Breast epithelium (tissue), 4 donors: ENCODE measurements at regions not wholly inside any gene's neighbourhood (a gene's known extent, or its start where the extent isn't known, plus 50 kb on each side); places are given as distances from the start of the nearest gene placed in this dataset.

Source experiments
- DNase-seq, 2 donors: peaks; one replicate each; pipeline ENCODE4 v3.0.0-alpha.2; 2019; ENCODE audit warnings: low spot score in 2 of 2
- H3K27ac ChIP-seq, 2 donors: fragments of 200-600 bp; sonication (generic) in 1 of 2; one replicate each; pipeline ENCODE4 v1.5.1; 2016 to 2019; ENCODE audit warnings: mild to moderate bottlenecking in 1 of 2
- H3K27me3 ChIP-seq, 2 donors: fragments of 200-600 bp; sonication (generic) in 1 of 2; one replicate each; pipeline versions ENCODE4 v1.5.1 to v1.6.0; 2017 to 2019; ENCODE audit warnings: control low read depth in 1 of 2, mild to moderate bottlenecking in 1 of 2
- H3K36me3 ChIP-seq: fragments of 200-600 bp; one replicate; pipeline ENCODE4 v1.5.1; 2019
- H3K4me1 ChIP-seq, 2 donors: fragments of 200-600 bp; sonication (generic); one replicate each; pipeline ENCODE4 v1.5.1; 2016 to 2019; ENCODE audit warnings: control low read depth in 1 of 2
- H3K4me3 ChIP-seq, 3 donors: fragments of 200-600 bp; sonication (generic); 1 replicate in 2 of 3; 2 replicates in 1 of 3; pipeline ENCODE4 v1.5.1; 2016 to 2019; ENCODE audit warnings: mild to moderate bottlenecking in 3 of 3, moderate library complexity in 2 of 3
- H3K9me3 ChIP-seq, 2 donors: fragments of 200-600 bp; sonication (generic) in 1 of 2; one replicate each; pipeline ENCODE4 v1.5.1; 2016 to 2019; ENCODE audit warnings: control low read depth in 1 of 2
- POLR2A ChIP-seq: fragments of 450-650 bp; IDR thresholded peaks from one replicate; pipeline ENCODE4 v1.6.1; 2016; ENCODE audit warnings: antibody characterized with exemption, mild to moderate bottlenecking, moderate library complexity
- POLR2AphosphoS5 ChIP-seq, 3 donors: sonication (generic); formaldehyde crosslinking; IDR thresholded peaks; one replicate each; pipeline ENCODE4 v1.6.1; 2017; ENCODE audit warnings: antibody characterized with exemption in 3 of 3
- intact Hi-C: fragments of 100-400 bp; cut with DNase I; formaldehyde crosslinking; loops from one replicate; pipeline ENCODE4 v1.15.1; 2023; ENCODE audit warnings: low total_unique reads
- TF ChIP-seq, protein P1 (sequence below), 3 donors: fragments of 450-650 bp; IDR thresholded peaks; one replicate each; pipeline ENCODE4 v1.5.1; 2016 to 2017; ENCODE audit warnings: antibody characterized with exemption in 3 of 3, mild to moderate bottlenecking in 3 of 3, moderate library complexity in 3 of 3

DNA sequence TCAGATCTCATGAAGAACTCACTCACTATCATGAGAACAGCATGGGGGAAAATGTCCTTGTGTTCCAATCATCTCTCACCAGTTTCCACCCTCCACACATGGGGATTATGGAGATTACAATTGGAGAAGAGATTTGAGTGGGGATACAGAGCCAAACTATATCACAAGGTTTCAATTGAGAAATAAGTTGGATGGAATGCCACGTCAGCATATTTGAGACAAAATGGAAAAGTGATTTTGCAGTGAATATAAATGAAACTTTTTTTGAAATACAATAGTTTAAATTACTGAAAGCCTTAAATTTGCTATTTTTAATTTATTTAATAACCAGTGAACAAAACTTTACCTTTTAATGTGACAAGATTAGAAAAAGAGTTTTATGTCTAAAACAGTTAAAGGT lies 494.1 kb downstream of the PRR32 start:
- no peak for TF ChIP-seq POLR2A
- no peak for TF ChIP-seq POLR2AphosphoS5 (IDR thresholded peaks at IDR 0.05)
- TF ChIP-seq, protein P1, sequence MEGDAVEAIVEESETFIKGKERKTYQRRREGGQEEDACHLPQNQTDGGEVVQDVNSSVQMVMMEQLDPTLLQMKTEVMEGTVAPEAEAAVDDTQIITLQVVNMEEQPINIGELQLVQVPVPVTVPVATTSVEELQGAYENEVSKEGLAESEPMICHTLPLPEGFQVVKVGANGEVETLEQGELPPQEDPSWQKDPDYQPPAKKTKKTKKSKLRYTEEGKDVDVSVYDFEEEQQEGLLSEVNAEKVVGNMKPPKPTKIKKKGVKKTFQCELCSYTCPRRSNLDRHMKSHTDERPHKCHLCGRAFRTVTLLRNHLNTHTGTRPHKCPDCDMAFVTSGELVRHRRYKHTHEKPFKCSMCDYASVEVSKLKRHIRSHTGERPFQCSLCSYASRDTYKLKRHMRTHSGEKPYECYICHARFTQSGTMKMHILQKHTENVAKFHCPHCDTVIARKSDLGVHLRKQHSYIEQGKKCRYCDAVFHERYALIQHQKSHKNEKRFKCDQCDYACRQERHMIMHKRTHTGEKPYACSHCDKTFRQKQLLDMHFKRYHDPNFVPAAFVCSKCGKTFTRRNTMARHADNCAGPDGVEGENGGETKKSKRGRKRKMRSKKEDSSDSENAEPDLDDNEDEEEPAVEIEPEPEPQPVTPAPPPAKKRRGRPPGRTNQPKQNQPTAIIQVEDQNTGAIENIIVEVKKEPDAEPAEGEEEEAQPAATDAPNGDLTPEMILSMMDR (IDR thresholded peaks at IDR 0.05) = no peak
- DNase-seq = no peak

DNA sequence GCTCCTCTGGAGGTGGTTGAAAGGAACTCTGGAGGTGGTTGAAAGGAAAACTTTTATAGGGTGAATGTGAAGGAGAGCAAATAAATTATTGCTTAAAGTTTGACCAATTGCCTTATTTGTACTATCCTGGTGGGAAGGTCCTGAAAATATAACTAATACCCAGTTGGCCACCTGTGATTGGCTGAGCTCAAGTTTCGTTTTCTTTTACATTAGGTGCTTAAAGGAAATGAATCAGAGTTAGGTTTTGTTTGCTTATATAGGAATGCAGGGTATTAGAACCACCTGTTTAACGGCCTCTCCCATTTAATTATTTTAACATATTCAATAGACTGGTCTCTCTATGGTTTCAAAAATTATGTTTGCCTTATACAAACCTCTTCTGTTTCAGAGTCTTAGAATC lies 497.6 kb downstream of the PRR32 start:
- no peaks in the 10 kb centered on the region for H3K9me3 ChIP-seq
- no peak for DNase-seq
- no peak overlapping the region for H3K4me3 ChIP-seq
- no peaks in the 10 kb centered on the region for H3K4me1 ChIP-seq
- TF ChIP-seq, protein P1 (IDR thresholded peaks at IDR 0.05) = no peak
- TF ChIP-seq POLR2AphosphoS5 (IDR thresholded peaks at IDR 0.05) = no peak
- no peak for TF ChIP-seq POLR2A
- no peak overlapping the region for H3K27ac ChIP-seq
- no peaks in the 10 kb centered on the region for H3K27me3 ChIP-seq
- H3K36me3 ChIP-seq = no peaks in the 10 kb centered on the region
- intact Hi-C loops = no loop called here

More for the DNA sequence above, 494.1 kb downstream of the PRR32 start:
- Histone ChIP-seq H3K4me3 (no peak overlapping the region), H3K27ac (no peak overlapping the region), H3K9me3 (no peaks in the 10 kb centered on the region), H3K27me3 (no peaks in the 10 kb centered on the region), H3K4me1 (no peaks in the 10 kb centered on the region), H3K36me3 (no peaks in the 10 kb centered on the region)
- intact Hi-C loops = no loop called here

DNA sequence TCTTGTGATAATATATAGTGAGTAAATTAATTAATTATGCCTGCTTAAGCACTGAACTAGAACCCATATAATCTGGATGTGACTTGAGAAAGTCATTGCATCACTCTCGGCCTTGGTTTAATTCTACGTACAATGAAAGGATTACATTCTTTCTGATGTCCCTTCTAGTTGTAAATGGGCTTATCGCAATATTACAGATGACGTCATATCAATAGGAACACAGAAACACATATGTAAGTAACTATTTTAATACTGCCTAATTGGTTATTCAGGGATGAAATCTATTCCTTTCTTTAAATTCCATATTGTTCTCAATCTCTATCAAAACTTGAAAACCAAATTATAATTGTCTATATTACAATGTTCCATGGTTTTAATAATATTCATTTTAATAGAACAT lies 504.6 kb downstream of the PRR32 start:
- Histone ChIP-seq H3K36me3 (no peaks in the 10 kb centered on the region), H3K4me1 (no peaks in the 10 kb centered on the region), H3K9me3 (no peaks in the 10 kb centered on the region), H3K27ac (no peak overlapping the region), H3K4me3 (no peak overlapping the region), H3K27me3 (no peaks in the 10 kb centered on the region)
- TF ChIP-seq POLR2AphosphoS5 (IDR thresholded peaks at IDR 0.05) = no peak
- TF ChIP-seq, protein P1 (IDR thresholded peaks at IDR 0.05) = no peak
- TF ChIP-seq POLR2A = no peak
- intact Hi-C loops = no loop called here
- DNase-seq = no peak
